ENCODE measurements at regions not wholly inside any gene's neighbourhood (a gene's known extent, or its start where the extent isn't known, plus 50 kb on each side); places are given as distances from the start of the nearest gene placed in this dataset.

- DNase-seq (ENCODE audit: low read depth), result peak; percentile 17
- H3K4me3 ChIP-seq (ENCODE audit: low read depth, low read length), result no peak overlapping the region
- TF ChIP-seq CTCF (IDR thresholded peaks at IDR 0.05; ENCODE audit: control insufficient read depth, extremely low read depth, insufficient read depth), result no peak
Observed at GRCh38 chr5:167478188-167478587, 813.3 kb upstream of the WWC1 start.

- DNase-seq (ENCODE audit: low read depth), result no peak
- no peak for TF ChIP-seq CTCF (IDR thresholded peaks at IDR 0.05; ENCODE audit: control insufficient read depth, extremely low read depth, insufficient read depth)
Observed at GRCh38 chr5:167479779-167480178, 811.7 kb upstream of the WWC1 start.

GRCh38 chr5:167481345-167481744 is 810.1 kb upstream of the WWC1 start:
- no peak for TF ChIP-seq CTCF (IDR thresholded peaks at IDR 0.05; ENCODE audit: control insufficient read depth, extremely low read depth, insufficient read depth)
- H3K4me3 ChIP-seq (ENCODE audit: low read depth, low read length), result no peak overlapping the region

More at GRCh38 chr5:167479779-167480178, 811.7 kb upstream of the WWC1 start:
- no peak overlapping the region for H3K4me3 ChIP-seq (ENCODE audit: low read depth, low read length)

GRCh38 chr5:167482555-167482954 is 808.9 kb upstream of the WWC1 start:
- DNase-seq (ENCODE audit: low read depth), result no peak
- no peak for TF ChIP-seq CTCF (IDR thresholded peaks at IDR 0.05; ENCODE audit: control insufficient read depth, extremely low read depth, insufficient read depth)
- no peak overlapping the region for H3K4me3 ChIP-seq (ENCODE audit: low read depth, low read length)

More at GRCh38 chr5:167481345-167481744, 810.1 kb upstream of the WWC1 start:
- DNase-seq (ENCODE audit: low read depth), result no peak

GRCh38 chr5:167485061-167485774 is 806.2 kb upstream of the WWC1 start:
- DNase-seq (ENCODE audit: low read depth), result no peak
- H3K4me3 ChIP-seq (ENCODE audit: low read depth, low read length), result no peak overlapping the region
- no peak for TF ChIP-seq CTCF (IDR thresholded peaks at IDR 0.05; ENCODE audit: control insufficient read depth, extremely low read depth, insufficient read depth)

- DNase-seq (ENCODE audit: low read depth), result no peak
- TF ChIP-seq CTCF (IDR thresholded peaks at IDR 0.05; ENCODE audit: control insufficient read depth, extremely low read depth, insufficient read depth), result no peak
- H3K4me3 ChIP-seq (ENCODE audit: low read depth, low read length), result no peak overlapping the region
Observed at GRCh38 chr5:167488371-167488770, 803.1 kb upstream of the WWC1 start.

GRCh38 chr5:167489202-167489601 is 802.2 kb upstream of the WWC1 start:
- TF ChIP-seq CTCF (IDR thresholded peaks at IDR 0.05; ENCODE audit: control insufficient read depth, extremely low read depth, insufficient read depth), result no peak
- H3K4me3 ChIP-seq (ENCODE audit: low read depth, low read length), result no peak overlapping the region
- no peak for DNase-seq (ENCODE audit: low read depth)

Data from LNCaP clone FGC (cell line).